Aorta (tissue), 5 donors: ENCODE measurements at regions not wholly inside any gene's neighbourhood (a gene's known extent, or its start where the extent isn't known, plus 50 kb on each side); places are given as distances from the start of the nearest gene placed in this dataset.

Experiments
- ATAC-seq: fragments of 200-7000 bp; cut with Tn5 transposase; one replicate; pipeline ENCODE4 v1.9.1; 2022; ENCODE audit warnings: moderate library complexity; ENCODE audit not compliant: low FRiP score
- DNase-seq, 2 donors: peaks; one replicate each; pipeline ENCODE4 v3.0.0-alpha.2; 2020
- H3K27ac ChIP-seq, 2 donors: one replicate each; pipeline ENCODE4 v1.5.1; 2013; ENCODE audit warnings: low read length in 2 of 2, mild to moderate bottlenecking in 2 of 2, moderate library complexity in 2 of 2, control low read depth in 1 of 2, inconsistent platforms in 1 of 2, low read depth in 1 of 2
- H3K27me3 ChIP-seq, 2 donors: one replicate each; pipeline ENCODE4 v1.6.1; 2013; ENCODE audit warnings: control low read depth in 1 of 2, low read length in 1 of 2, mild to moderate bottlenecking in 1 of 2, moderate library complexity in 1 of 2; ENCODE audit not compliant: insufficient read depth in 2 of 2, control insufficient read depth in 1 of 2
- H3K36me3 ChIP-seq, 2 donors: one replicate each; pipeline ENCODE4 v1.6.1; 2013; ENCODE audit warnings: control low read depth in 1 of 2, low read length in 1 of 2, mild to moderate bottlenecking in 1 of 2; ENCODE audit not compliant: insufficient read depth in 2 of 2, control insufficient read depth in 1 of 2
- H3K4me1 ChIP-seq, 2 donors: one replicate each; pipeline ENCODE4 v1.6.1; 2013; ENCODE audit warnings: low read length in 2 of 2, control low read depth in 1 of 2, mild to moderate bottlenecking in 1 of 2, moderate library complexity in 1 of 2; ENCODE audit not compliant: insufficient read depth in 2 of 2, control insufficient read depth in 1 of 2
- H3K4me3 ChIP-seq, 2 donors: one replicate each; pipeline ENCODE4 v1.5.1; 2013; ENCODE audit warnings: low read length in 2 of 2, control low read depth in 1 of 2, mild to moderate bottlenecking in 1 of 2
- H3K9me3 ChIP-seq: one replicate; pipeline ENCODE4 v1.6.1; 2013; ENCODE audit warnings: mild to moderate bottlenecking, low read length; ENCODE audit not compliant: control insufficient read depth
- WGBS, 2 donors: extraction: QIAGEN DNeasy Blood & Tissue Kit; methylation state at CpG; one replicate each; pipeline ENCODE4 v1.1.7; 2013; 5-methylcytosine and 5-hydroxymethylcytosine counted together
- intact Hi-C, 2 donors: fragments of 100-400 bp; cut with DNase I; formaldehyde crosslinking; loops; one replicate each; pipeline versions ENCODE4 v1.14.2 to v1.15.0; 2022
- donor health status: healthy with polysubstance abuse.
- donor health status: Bipolar disorder and iron deficiency.
- donor health status: DM: no; HTN: no; CAD: no.
- donor health status: DM: no; HTN: no; CAD: no.
- donor health status: DM: yes; HTN: yes; CAD: no.

GRCh38 chr4:96835991-96836390, 996.1 kb downstream of the PDHA2 start:
- Histone ChIP-seq H3K9me3 (no peaks in the 10 kb centered on the region), H3K27me3 (peaks cover 0 to 2% of the 10 kb centered on the region in 2 donors), H3K36me3 (no peaks in the 10 kb centered on the region), H3K4me1 (no peaks in the 10 kb centered on the region), H3K4me3 (no peak overlapping the region), H3K27ac (no peak overlapping the region)
- no peak for DNase-seq
- intact Hi-C loops, result no loop called here
- ATAC-seq, result no peak
- WGBS, 2 donors, result 3 to 7% methylated on average over 3 of the region's 3 CpGs

- intact Hi-C loops, result no loop called here
- Histone ChIP-seq H3K4me1 (no peaks in the 10 kb centered on the region), H3K27me3 (peaks cover 0 to 2% of the 10 kb centered on the region in 2 donors), H3K9me3 (no peaks in the 10 kb centered on the region), H3K27ac (no peak overlapping the region), H3K4me3 (no peak overlapping the region), H3K36me3 (no peaks in the 10 kb centered on the region)
- WGBS, 2 donors, result 80 to 83% methylated on average over 2 of the region's 2 CpGs
- no peak for DNase-seq
- no peak for ATAC-seq
Observed at GRCh38 chr4:96839441-96839840, 999.5 kb downstream of the PDHA2 start.

- Histone ChIP-seq H3K4me1 (no peaks in the 10 kb centered on the region), H3K27ac (no peak overlapping the region), H3K27me3 (peaks cover 0 to 2% of the 10 kb centered on the region in 2 donors), H3K9me3 (no peaks in the 10 kb centered on the region), H3K4me3 (no peak overlapping the region), H3K36me3 (no peaks in the 10 kb centered on the region)
- WGBS, 2 donors, result 70 to 84% methylated on average over 2 of the region's 2 CpGs
- ATAC-seq (no peak), DNase-seq (no peak)
- intact Hi-C loops, result no loop called here
Observed at GRCh38 chr4:96841801-96842200, 1001.9 kb downstream of the PDHA2 start.

GRCh38 chr4:96844858-96845490, 1005.1 kb downstream of the PDHA2 start:
- Histone ChIP-seq H3K4me1 (no peaks in the 10 kb centered on the region), H3K4me3 (no peak overlapping the region), H3K9me3 (no peaks in the 10 kb centered on the region), H3K27me3 (no peaks in the 10 kb centered on the region), H3K27ac (no peak overlapping the region), H3K36me3 (no peaks in the 10 kb centered on the region)
- DNase-seq (no peak), ATAC-seq (no peak)
- WGBS, 2 donors, result 83 to 92% methylated on average over 1 of the region's 1 CpG
- intact Hi-C loops, result no loop called here

- DNase-seq, result no peak
- no peak overlapping the region for H3K27ac ChIP-seq
- H3K36me3 ChIP-seq, result no peaks in the 10 kb centered on the region
- intact Hi-C loops, result no loop called here
- H3K9me3 ChIP-seq, result no peaks in the 10 kb centered on the region
- H3K4me1 ChIP-seq, result no peaks in the 10 kb centered on the region
- ATAC-seq, result no peak
- no peaks in the 10 kb centered on the region for H3K27me3 ChIP-seq
- no peak overlapping the region for H3K4me3 ChIP-seq
- 78 to 79% methylated on average over 2 of the region's 2 CpGs for WGBS, 2 donors
Observed at GRCh38 chr4:96845819-96846218, 1005.9 kb downstream of the PDHA2 start.

- no peaks in the 10 kb centered on the region for H3K4me1 ChIP-seq
- no peak for DNase-seq
- no peak for ATAC-seq
- no peak overlapping the region for H3K4me3 ChIP-seq
- no peaks in the 10 kb centered on the region for H3K9me3 ChIP-seq
- intact Hi-C loops, result no loop called here
- H3K36me3 ChIP-seq, result no peaks in the 10 kb centered on the region
- WGBS, 2 donors, result 84 to 88% methylated on average over 1 of the region's 1 CpG
- H3K27me3 ChIP-seq, result no peaks in the 10 kb centered on the region
- no peak overlapping the region for H3K27ac ChIP-seq
Observed at GRCh38 chr4:96874657-96875056, 1034.8 kb downstream of the PDHA2 start.

GRCh38 chr4:96879527-96879926, 1039.6 kb downstream of the PDHA2 start:
- 54 to 72% methylated on average over 2 of the region's 2 CpGs for WGBS, 2 donors
- Histone ChIP-seq H3K9me3 (no peaks in the 10 kb centered on the region), H3K36me3 (no peaks in the 10 kb centered on the region), H3K4me3 (no peak overlapping the region), H3K27ac (no peak overlapping the region), H3K4me1 (no peaks in the 10 kb centered on the region), H3K27me3 (no peaks in the 10 kb centered on the region)
- ATAC-seq (no peak), DNase-seq (no peak)
- intact Hi-C loops, result no loop called here

GRCh38 chr4:96887857-96888256, 1048.0 kb downstream of the PDHA2 start:
- no peaks in the 10 kb centered on the region for H3K9me3 ChIP-seq
- ATAC-seq (no peak), DNase-seq (no peak)
- intact Hi-C loops, result no loop called here
- H3K27ac ChIP-seq, result no peak overlapping the region
- H3K27me3 ChIP-seq, result no peaks in the 10 kb centered on the region
- no peak overlapping the region for H3K4me3 ChIP-seq
- no peaks in the 10 kb centered on the region for H3K36me3 ChIP-seq
- 66 to 68% methylated on average over 3 of the region's 3 CpGs for WGBS, 2 donors
- no peaks in the 10 kb centered on the region for H3K4me1 ChIP-seq

GRCh38 chr4:96894621-96895020, 1054.7 kb downstream of the PDHA2 start:
- H3K9me3 ChIP-seq, result no peaks in the 10 kb centered on the region
- intact Hi-C loops, result no loop called here
- no peak for ATAC-seq
- H3K27ac ChIP-seq, result no peak overlapping the region
- DNase-seq, result no peak
- 68 to 74% methylated on average over 2 of the region's 2 CpGs for WGBS, 2 donors
- H3K36me3 ChIP-seq, result no peaks in the 10 kb centered on the region
- H3K4me1 ChIP-seq, result no peaks in the 10 kb centered on the region
- H3K4me3 ChIP-seq, result no peak overlapping the region
- no peaks in the 10 kb centered on the region for H3K27me3 ChIP-seq
